WTC11 (cell line): ENCODE measurements at regions not wholly inside any gene's neighbourhood (a gene's known extent, or its start where the extent isn't known, plus 50 kb on each side); places are given as distances from the start of the nearest gene placed in this dataset.

ENCODE experiments used
- CREB1 ChIP-seq: sonication (generic); formaldehyde crosslinking; IDR thresholded peaks from 2 replicates; pipeline ENCODE4 v1.8.0; 2023; ENCODE audit warnings: mild to moderate bottlenecking, missing genetic modification reagents
- NR2C2 ChIP-seq: sonication (generic); formaldehyde crosslinking; IDR thresholded peaks from 2 replicates; pipeline ENCODE4 v1.8.0; 2022; ENCODE audit warnings: mild to moderate bottlenecking, missing genetic modification reagents
- TP53 ChIP-seq: sonication (generic); formaldehyde crosslinking; IDR thresholded peaks from 2 replicates; pipeline ENCODE4 v1.8.1; 2023; ENCODE audit warnings: mild to moderate bottlenecking, missing genetic modification reagents
- ZNF138 ChIP-seq: sonication (generic); formaldehyde crosslinking; conservative IDR thresholded peaks from 2 replicates; pipeline ENCODE4 v1.8.1; 2022; ENCODE audit warnings: mild to moderate bottlenecking, moderate library complexity, missing genetic modification reagents
- TF ChIP-seq, protein P1 (sequence below): fragments of 200-600 bp; IDR thresholded peaks from 2 replicates; pipeline ENCODE4 v1.8.0; 2022; ENCODE audit warnings: antibody characterized with exemption
- TF ChIP-seq, protein P2 (sequence below): sonication (generic); formaldehyde crosslinking; IDR thresholded peaks from 2 replicates; pipeline ENCODE4 v1.8.1; 2022; ENCODE audit warnings: mild to moderate bottlenecking, missing genetic modification reagents, moderate library complexity, borderline replicate concordance

DNA sequence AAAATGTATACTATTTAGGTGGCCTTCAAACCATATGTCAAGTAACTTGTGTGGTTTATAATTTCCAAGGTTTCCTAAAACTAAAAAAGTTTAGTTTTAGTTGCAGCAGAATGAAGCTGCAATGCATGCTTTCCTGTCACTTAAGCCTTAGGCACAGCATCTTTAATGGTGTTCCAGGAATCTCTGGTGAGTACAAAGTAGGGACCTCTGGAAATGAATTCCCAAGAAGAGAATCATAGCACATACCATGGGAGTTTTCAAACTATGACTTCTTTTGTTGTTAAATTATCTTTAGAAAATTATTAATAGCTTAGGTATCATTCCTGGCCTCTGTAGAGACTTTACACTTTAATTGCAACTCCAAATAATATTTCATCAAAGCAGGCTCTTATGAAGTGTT is 1005.9 kb upstream of the PABPC4L start:
- TF ChIP-seq, protein P1, sequence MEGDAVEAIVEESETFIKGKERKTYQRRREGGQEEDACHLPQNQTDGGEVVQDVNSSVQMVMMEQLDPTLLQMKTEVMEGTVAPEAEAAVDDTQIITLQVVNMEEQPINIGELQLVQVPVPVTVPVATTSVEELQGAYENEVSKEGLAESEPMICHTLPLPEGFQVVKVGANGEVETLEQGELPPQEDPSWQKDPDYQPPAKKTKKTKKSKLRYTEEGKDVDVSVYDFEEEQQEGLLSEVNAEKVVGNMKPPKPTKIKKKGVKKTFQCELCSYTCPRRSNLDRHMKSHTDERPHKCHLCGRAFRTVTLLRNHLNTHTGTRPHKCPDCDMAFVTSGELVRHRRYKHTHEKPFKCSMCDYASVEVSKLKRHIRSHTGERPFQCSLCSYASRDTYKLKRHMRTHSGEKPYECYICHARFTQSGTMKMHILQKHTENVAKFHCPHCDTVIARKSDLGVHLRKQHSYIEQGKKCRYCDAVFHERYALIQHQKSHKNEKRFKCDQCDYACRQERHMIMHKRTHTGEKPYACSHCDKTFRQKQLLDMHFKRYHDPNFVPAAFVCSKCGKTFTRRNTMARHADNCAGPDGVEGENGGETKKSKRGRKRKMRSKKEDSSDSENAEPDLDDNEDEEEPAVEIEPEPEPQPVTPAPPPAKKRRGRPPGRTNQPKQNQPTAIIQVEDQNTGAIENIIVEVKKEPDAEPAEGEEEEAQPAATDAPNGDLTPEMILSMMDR = no peak
- no peak for TF ChIP-seq TP53 (CRISPR knock-in tag)
- no peak for TF ChIP-seq ZNF138
- TF ChIP-seq NR2C2 = no peak
- no peak for TF ChIP-seq CREB1
- TF ChIP-seq, protein P2, sequence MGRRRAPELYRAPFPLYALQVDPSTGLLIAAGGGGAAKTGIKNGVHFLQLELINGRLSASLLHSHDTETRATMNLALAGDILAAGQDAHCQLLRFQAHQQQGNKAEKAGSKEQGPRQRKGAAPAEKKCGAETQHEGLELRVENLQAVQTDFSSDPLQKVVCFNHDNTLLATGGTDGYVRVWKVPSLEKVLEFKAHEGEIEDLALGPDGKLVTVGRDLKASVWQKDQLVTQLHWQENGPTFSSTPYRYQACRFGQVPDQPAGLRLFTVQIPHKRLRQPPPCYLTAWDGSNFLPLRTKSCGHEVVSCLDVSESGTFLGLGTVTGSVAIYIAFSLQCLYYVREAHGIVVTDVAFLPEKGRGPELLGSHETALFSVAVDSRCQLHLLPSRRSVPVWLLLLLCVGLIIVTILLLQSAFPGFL (CRISPR knock-in tag) = no peak
